HG03378 (cell line): ENCODE measurements at regions not wholly inside any gene's neighbourhood (a gene's known extent, or its start where the extent isn't known, plus 50 kb on each side); places are given as distances from the start of the nearest gene placed in this dataset.

Source experiments
- ATAC-seq: cut with Tn5 transposase; IDR thresholded peaks from one replicate; pipeline ENCODE4 v1.9.1; 2021; ENCODE audit warnings: mild to moderate bottlenecking, moderate library complexity; ENCODE audit not compliant: unreplicated experiment

DNA sequence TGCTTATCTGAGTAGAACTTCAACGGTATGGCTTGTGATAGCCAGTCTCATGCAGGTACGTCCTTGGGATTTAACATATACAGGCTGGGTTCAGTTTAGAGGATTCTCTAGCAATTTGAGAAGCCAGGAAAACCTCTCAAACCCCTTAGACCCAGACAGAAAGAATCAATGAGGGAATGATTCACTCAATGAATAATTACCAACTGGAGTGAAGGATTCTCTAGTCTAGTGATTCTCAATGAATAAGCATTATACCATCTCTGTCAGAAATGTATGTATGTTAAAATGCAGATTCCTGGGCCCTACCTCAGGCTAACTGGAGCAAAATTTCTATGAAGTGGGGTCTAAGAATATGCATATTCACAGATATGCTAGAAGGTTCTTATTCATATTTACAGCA, 54.5 kb upstream of the APP start:
- ATAC-seq = no peak

DNA sequence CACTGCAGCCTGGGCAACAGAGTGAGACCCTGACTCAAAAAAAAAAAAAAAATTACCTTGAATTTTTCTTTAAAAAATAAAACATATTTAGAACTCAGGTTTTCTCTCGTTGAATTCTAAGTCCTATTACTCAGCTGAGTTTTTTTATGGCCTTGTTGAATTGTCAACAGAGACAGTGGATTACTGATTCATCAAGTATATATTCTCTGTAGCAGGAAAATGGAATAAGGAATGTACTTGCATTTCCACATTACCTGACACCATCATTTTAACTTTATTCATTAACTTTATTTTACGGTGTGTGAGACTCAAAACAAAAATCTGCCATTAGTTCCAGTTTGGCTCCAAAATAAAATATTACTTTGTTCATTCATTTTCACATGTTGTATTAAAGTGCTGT, 53.8 kb upstream of the APP start:
- ATAC-seq = no peak
